Glomerular visceral epithelial cell (primary cell): ENCODE measurements at regions not wholly inside any gene's neighbourhood (a gene's known extent, or its start where the extent isn't known, plus 50 kb on each side); places are given as distances from the start of the nearest gene placed in this dataset.
"Not testable (repeated sequence)": the region's sequence is repeated elsewhere in the genome, so short reads cannot be mapped to it uniquely, and the experiment has no call there.

ENCODE experiments used
- DNase-seq: peaks from one replicate; pipeline ENCODE4 v3.0.0-alpha.2; 2016; ENCODE audit errors: extremely low spot score

GRCh38 chr2:56515399-56515798, 331.6 kb downstream of the CCDC85A start:
- no peak for DNase-seq

DNA sequence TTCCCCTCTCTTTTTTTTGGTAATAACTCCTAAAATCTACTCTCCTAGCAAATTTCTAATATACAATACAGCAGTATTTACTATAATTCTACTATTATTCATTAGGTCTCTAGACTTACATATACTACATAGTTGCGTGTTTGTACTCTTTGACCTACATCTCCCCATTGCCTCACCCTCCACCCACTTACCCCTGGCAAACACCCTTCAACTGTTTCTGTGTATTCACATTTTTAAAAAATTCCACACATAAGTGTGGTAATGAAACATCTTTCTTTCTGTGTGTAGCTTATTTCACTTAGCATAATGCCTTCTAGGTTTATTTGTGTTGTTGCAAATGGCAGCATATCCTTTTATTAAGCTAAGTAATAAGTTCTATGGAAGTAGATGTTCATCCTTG, 336.0 kb downstream of the CCDC85A start:
- no peak for DNase-seq

- DNase-seq = peak; percentile 20
Observed at GRCh38 chr2:56522605-56523089, 338.9 kb downstream of the CCDC85A start.

DNA sequence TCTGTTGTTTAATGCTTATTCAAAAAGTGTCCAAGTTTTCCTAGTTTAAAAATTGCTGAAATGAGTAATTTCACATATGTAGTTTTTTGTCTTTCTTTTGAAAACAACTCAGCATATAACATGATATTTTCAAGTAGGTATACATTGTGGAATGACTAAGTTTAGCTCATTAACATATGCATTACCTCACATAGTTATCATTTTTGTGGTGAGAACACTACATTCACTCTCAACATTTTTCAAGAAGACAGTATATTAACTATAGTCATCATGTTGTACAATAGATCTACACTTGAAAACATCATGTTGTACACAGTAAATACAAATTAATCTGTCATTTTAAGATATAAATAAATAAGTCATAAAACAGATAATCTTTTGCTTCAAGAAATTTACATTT, 340.0 kb downstream of the CCDC85A start:
- DNase-seq = no peak

DNA sequence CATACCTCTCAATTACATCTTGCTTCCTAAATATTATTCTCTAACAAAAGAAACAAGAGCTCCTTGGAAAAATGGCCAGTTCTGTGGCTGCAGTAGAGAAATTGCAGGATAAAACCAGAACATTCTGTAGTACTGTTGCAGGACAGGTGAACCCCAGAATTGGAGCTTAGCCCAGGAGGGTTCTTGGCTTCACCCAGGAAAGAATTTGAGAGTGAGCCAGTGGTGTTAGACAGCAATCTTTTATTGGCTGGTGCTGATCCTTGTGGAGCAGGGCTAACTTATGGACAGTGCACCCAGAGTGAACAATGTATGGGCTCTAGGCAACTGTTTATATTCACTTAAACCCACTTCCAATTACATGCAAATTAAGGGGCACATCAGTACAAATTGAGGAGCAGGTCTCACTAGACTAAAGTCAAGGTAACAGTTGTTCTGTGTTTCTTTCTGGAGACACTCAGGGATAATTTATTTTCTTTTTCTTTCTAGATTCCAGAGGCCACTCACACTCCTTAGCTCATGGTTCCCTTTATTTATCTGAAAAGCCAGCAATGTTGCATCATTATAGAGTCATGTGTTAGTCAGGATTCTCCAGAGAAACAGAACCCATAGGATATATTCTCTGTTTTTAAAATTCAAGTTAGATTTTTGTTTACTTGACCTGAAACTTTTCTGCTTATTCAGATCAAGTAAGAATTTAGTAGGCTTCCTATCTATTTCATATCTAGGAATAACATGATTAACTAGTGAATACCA, 348.1 kb downstream of the CCDC85A start:
- no peak for DNase-seq

DNA sequence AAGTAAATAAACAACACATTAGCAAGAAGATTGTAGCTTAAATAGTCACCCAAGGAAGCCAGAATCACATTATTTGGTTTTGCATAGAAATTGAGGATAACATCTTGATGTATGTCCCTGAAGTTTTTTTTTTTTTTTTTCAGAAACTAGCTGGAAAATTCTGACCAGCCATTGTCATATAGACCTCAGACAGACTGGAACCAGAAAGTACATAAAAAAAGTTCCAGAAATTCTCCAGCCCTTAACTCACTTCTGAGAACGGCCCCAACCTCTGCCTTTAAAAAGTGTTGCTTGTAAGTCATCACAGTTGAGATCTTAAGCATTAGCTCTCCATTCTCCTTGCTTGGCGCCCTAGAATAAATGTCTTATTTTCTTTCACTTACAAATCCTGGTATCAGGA, 350.5 kb downstream of the CCDC85A start:
- no peak for DNase-seq

GRCh38 chr2:56537756-56538155, 354.0 kb downstream of the CCDC85A start:
- DNase-seq = no peak

DNA sequence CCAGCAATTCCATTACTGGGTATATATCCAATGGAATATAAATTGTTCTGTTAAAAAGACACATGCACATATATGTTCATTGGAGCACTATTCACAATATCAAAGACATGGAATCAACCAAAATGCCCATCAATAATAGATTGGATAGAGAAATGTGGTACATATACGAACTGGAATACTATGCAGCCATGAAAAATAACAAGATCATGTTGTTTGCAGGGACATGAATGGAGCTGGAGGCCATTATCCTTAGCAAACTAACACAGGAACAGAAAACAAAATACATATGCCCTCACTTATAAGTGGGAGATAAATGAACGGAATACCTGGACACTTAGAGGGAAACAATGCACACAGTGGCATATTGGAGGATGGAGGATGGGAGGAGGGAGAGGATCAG, 355.8 kb downstream of the CCDC85A start:
- no peak for DNase-seq

- no peak for DNase-seq
Observed at GRCh38 chr2:56540467-56540866, 356.7 kb downstream of the CCDC85A start.

DNA sequence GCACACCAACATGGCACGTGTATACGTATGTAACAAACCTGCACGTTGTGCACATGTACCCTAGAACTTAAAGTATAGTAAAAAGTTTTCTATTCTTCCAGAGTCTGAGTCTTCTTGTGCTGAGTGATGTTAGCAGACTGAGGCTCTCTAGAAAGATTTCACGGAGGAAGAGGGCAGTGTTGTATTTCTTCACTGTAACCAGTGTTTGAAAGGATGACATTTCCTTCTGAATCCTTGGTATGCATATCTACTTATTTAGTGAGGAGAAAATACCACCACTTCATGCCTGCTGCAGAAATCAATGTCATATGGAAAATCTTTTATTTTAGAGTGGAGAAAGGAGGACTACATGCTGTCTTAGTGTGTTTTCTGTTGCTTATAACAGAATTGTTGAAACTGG, 357.1 kb downstream of the CCDC85A start:
- no peak for DNase-seq

- no peak for DNase-seq
Observed at GRCh38 chr2:56542213-56542612, 358.4 kb downstream of the CCDC85A start.

DNA sequence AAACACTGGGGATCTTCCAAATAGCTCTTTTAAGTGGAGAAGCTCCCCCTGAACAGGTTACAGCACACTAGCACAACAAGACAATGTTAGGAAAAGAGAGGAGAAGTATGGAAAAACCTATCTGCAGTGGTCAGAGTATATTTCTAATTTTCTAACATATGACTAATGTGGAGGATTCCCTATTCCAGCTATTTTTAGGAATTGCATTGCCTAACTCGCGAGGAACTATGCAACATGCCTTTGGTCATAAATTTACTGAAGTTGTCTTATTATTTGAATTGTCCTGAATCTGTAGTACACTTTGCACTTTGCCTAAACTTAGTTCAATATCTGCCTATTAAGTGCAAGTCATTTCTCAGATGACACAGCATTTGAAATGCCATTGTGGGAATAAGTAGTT, 381.4 kb downstream of the CCDC85A start:
- DNase-seq = no peak

DNA sequence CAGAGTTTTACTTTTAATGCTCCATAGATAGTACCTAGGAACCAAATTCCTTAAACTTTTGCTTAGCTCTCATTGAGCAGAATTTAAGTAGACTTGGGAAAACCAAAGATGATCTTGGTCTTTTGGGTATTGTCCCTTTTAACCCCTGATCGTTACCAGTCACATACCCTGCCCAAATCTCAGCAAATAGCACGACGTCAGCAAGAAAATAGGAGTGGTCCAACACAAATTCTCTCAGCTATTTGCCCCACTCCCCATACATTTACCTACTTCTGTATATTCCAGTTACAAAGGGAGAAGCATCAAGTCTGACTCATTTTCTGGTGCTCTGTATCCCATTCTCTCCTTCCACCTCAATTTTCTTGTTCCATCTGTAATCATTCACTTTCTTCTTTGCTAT, 387.3 kb downstream of the CCDC85A start:
- DNase-seq = no peak

DNA sequence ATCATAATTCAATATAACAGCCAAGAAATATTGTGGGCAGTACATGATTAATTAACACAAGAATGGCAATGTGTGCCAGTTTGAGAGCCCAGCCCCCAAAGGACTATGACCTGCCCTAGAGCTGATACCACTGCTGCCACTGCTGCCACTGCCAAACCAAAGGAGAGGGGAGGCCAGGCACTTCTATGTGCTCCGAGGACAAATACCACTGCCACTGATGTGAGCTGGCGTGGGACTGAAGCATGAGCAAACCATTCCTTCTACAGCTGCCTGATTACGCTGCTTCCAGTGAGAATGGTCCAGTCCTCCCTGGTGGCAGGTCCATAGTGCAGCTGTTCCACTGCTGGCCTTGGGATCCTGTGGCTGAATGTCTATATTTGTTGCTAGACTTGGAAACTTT, 392.2 kb downstream of the CCDC85A start:
- DNase-seq = no peak

DNA sequence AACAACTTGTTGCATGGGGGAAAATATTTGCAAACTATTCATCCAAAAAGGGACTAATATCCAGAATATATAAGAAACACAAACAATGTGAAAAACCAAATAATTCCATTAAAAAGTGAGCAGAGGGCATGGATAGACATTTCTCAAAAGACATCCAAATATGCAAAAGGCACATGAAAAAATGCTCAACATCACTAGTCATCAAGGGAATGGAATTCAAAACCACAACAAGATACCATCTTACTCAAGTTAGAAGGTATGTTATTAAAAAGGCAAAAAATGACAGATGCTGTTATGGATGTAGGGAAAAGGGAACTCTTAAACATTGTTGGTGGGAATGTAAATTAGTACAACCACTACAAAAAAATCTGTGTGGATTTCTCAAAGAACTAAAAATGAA, 396.5 kb downstream of the CCDC85A start:
- peak; percentile 35 for DNase-seq

GRCh38 chr2:56582570-56582969, 398.8 kb downstream of the CCDC85A start:
- DNase-seq = no peak

DNA sequence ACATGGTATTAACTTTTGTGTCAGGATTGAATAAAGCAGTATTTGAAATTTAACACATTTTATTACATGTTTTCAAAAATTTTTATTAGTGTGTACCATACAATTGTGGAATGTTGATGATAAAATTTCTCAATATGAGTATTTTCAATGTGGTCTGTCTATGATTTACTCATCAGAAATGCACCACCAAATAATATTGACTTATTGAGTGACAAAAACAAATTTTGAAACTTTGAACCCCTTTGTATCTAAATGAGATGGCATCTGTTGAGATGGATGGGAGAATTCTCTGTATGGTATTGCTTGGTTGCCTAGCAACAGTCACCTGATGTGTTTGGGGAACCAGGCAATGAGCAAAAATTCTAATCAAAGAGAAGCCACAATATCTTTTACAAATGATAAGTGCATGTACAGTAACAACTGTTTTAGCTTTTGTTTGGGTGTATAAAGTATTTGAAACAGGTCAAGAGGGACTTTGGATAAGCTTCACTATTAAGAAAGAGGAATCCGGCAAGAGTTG, 400.1 kb downstream of the CCDC85A start:
- DNase-seq = no peak

DNA sequence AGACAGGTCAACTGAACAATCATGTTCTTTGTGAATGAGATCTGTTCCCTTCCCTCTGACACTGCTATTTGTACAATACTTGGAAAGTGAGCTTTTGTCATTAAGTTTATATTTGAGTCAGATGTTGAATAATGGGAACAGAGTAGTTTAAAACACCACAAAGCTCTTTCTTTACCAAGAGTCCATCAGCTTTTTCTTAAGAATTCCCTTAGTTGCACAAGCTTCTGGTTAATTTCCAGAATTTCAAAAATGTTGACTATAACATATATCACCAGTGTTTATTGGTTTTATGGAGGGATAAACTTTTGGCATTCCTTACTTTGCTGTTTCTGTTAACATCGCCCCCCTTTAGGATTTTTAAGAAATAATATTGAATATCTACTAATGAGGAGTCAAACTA, 403.7 kb downstream of the CCDC85A start:
- DNase-seq = no peak

GRCh38 chr2:56589194-56589593, 405.4 kb downstream of the CCDC85A start:
- DNase-seq = no peak

- no peak for DNase-seq
Observed at GRCh38 chr2:56589835-56590234, 406.0 kb downstream of the CCDC85A start.

GRCh38 chr2:56590611-56591010, 406.8 kb downstream of the CCDC85A start:
- no peak for DNase-seq

- not testable (repeated sequence) for DNase-seq
Observed at GRCh38 chr2:56606086-56606485, 422.3 kb downstream of the CCDC85A start.

DNA sequence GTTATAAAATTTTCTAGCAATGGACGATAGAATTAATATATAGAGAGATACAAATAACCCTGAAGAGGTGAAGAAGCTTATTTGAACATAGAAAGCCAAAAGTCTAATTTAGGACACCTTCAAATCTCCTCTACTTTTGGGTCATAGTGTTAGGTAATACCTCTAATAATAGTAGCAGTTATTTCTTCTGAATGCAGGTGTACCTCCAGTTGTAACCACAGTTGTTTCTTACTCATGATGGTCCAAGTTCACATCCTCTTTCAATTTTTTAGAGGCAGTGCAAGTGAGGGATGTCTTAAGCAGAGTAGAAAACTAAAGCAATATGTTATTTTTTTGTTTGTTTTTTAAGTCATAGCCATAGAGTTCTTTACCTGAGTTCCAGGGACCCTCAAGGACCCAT, 429.5 kb downstream of the CCDC85A start:
- DNase-seq = no peak

DNA sequence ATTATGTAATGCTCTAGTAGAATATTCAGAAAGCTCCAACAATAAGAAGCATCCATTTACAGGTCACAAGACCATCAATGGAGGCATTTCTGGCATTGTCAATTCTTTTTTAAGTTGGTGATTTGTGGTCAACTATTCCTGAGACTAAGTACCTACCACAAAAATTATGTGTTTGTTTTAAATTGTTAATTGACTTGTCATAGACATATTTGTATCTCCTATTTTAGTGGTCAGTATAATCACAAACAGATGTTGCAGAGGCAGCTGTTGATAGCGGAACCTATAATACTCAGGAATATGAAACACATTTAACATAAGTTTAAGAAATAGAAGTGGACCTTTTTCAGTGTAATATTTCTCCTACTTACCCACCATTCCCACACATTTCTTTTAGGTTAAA, 430.1 kb downstream of the CCDC85A start:
- no peak for DNase-seq
